Progenitor cell of endocrine pancreas (in vitro differentiated cells): ENCODE measurements at regions not wholly inside any gene's neighbourhood (a gene's known extent, or its start where the extent isn't known, plus 50 kb on each side); places are given as distances from the start of the nearest gene placed in this dataset.

Source experiments
- DNase-seq: peaks from one replicate; pipeline ENCODE4 v3.0.0; 2021; ENCODE audit warnings: low spot score; ENCODE audit not compliant: unreplicated experiment
- H3K27ac Mint-ChIP-seq: 2 replicates; pipeline ENCODE4 v1.8.0; 2021; ENCODE audit warnings: mild to moderate bottlenecking, moderate library complexity, mixed read lengths
- H3K27me3 Mint-ChIP-seq: 2 replicates; pipeline ENCODE4 v1.8.0; 2021; ENCODE audit warnings: mixed read lengths
- H3K36me3 Mint-ChIP-seq: 2 replicates; pipeline ENCODE4 v1.8.0; 2022; ENCODE audit warnings: mixed read lengths; ENCODE audit not compliant: insufficient read depth
- H3K4me1 Mint-ChIP-seq: 2 replicates; pipeline ENCODE4 v1.8.0; 2021; ENCODE audit warnings: low read depth, mixed read lengths
- H3K4me3 Mint-ChIP-seq: 2 replicates; pipeline ENCODE4 v1.8.0; 2021; ENCODE audit warnings: low read depth, mild to moderate bottlenecking, moderate library complexity, mixed read lengths
- H3K9me3 Mint-ChIP-seq: 2 replicates; pipeline ENCODE4 v1.8.0; 2021; ENCODE audit warnings: low read depth, mixed read lengths
- TF ChIP-seq, protein P1 (sequence below): fragments of 200-600 bp; sonication (generic); IDR thresholded peaks from one replicate; pipeline ENCODE4 v1.5.0; 2021; ENCODE audit warnings: antibody characterized with exemption, mild to moderate bottlenecking; ENCODE audit not compliant: unreplicated experiment

DNA sequence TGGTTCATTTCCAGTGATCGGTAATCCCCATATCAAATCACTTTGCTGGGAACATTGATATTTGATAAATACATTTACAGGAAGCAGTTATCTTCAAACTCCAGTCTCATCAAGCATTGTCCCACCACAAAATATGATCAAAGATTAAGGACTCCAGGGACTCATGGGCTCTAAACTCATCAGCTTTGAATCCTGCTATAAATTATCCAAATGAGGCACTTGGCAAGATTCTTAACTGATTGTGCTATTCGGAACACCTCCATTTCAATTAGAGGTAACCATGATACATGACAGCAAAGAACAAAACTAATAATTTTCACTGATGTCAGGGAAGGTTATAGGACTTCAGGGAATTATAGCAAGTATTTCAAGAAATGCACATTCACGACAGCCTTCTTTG lies 1088.1 kb upstream of the PIK3C3 start:
- Mint-ChIP-seq H3K27me3 (no peaks in the 10 kb centered on the region), H3K36me3 (no peaks in the 10 kb centered on the region), H3K4me1 (no peaks in the 10 kb centered on the region), H3K4me3 (no peak overlapping the region), H3K27ac (no peak overlapping the region), H3K9me3 (no peaks in the 10 kb centered on the region)
- DNase-seq: no peak
- TF ChIP-seq, protein P1, sequence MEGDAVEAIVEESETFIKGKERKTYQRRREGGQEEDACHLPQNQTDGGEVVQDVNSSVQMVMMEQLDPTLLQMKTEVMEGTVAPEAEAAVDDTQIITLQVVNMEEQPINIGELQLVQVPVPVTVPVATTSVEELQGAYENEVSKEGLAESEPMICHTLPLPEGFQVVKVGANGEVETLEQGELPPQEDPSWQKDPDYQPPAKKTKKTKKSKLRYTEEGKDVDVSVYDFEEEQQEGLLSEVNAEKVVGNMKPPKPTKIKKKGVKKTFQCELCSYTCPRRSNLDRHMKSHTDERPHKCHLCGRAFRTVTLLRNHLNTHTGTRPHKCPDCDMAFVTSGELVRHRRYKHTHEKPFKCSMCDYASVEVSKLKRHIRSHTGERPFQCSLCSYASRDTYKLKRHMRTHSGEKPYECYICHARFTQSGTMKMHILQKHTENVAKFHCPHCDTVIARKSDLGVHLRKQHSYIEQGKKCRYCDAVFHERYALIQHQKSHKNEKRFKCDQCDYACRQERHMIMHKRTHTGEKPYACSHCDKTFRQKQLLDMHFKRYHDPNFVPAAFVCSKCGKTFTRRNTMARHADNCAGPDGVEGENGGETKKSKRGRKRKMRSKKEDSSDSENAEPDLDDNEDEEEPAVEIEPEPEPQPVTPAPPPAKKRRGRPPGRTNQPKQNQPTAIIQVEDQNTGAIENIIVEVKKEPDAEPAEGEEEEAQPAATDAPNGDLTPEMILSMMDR: no peak

DNA sequence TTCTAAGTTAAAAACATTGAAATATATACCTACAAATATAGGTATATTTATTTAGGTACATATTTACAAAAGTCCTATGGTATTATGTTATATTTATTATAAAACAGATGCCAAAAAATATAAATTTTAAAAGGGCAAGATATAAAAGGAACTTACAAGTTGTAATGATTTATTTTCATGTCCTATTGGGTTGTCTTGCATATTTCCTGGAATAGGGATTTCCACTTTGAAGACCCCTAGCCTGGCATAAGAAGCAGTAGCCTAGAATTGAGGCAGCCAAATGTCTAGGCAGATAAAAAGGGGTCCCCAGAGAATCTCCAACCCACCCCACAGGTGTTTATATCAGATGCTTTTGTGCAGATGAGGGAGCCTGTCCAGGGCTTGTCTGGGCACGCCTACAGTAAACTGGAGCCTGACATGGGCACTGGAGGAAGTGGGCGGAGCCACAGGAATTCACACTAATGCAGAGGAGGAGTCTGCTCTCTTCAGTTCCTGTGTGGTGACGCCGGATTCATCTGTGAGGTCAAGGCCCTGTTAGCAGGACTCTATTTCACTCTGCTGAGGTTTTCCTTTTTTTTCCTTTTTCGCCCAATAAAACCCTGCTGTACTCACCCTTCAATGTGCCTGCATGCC lies 1088.9 kb upstream of the PIK3C3 start:
- DNase-seq: no peak
- Mint-ChIP-seq H3K4me3 (no peak overlapping the region), H3K36me3 (no peaks in the 10 kb centered on the region), H3K4me1 (peaks cover 2% of the 10 kb centered on the region), H3K27ac (no peak overlapping the region), H3K9me3 (no peaks in the 10 kb centered on the region), H3K27me3 (no peaks in the 10 kb centered on the region)
- TF ChIP-seq, protein P1: no peak

DNA sequence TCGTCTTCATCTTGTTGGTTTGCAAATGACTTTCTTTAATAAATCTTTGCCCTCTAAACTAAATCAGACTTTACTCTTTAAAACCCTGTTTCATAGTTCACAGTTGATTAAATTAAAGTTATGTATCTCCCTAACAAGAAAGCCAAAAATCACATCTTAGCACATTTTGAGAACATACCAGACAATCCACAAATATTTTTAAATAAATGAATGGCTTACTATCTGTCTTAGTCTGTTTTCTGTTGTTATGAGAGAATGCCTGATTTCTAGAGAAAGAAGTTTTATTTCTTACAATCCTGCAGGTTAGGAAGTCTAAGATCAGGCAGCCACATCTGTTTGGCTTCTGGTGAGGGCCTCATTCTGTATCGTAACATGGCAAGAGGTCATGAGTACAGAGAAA lies 1090.2 kb upstream of the PIK3C3 start:
- Mint-ChIP-seq H3K9me3 (no peaks in the 10 kb centered on the region), H3K4me1 (peaks cover 2% of the 10 kb centered on the region), H3K4me3 (no peak overlapping the region), H3K27me3 (no peaks in the 10 kb centered on the region), H3K36me3 (no peaks in the 10 kb centered on the region), H3K27ac (no peak overlapping the region)
- TF ChIP-seq, protein P1: no peak
- DNase-seq: no peak

DNA sequence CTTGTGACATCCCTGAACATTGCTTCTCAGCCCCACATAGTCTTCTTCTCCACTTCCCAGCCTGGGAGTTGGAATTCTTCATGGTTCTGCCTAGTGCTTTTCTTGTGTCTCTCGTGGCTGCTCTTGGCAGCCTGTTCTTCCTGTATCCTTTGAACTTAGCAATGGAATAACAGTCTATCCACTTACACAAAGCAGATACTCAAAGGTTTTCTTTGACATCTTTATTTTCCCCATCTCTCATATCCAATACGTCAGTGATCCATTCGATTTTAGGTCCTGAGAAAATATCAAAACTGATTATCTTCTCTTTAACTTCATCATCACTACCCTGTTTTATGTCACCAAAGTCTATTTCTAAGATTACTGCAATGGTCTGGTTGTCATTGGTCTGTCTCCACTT lies 1091.2 kb upstream of the PIK3C3 start:
- H3K4me3 Mint-ChIP-seq: no peak overlapping the region
- no peak for DNase-seq
- no peaks in the 10 kb centered on the region for H3K9me3 Mint-ChIP-seq
- no peaks in the 10 kb centered on the region for H3K27me3 Mint-ChIP-seq
- H3K36me3 Mint-ChIP-seq: no peaks in the 10 kb centered on the region
- TF ChIP-seq, protein P1: no peak
- peaks cover 2% of the 10 kb centered on the region for H3K4me1 Mint-ChIP-seq
- no peak overlapping the region for H3K27ac Mint-ChIP-seq

DNA sequence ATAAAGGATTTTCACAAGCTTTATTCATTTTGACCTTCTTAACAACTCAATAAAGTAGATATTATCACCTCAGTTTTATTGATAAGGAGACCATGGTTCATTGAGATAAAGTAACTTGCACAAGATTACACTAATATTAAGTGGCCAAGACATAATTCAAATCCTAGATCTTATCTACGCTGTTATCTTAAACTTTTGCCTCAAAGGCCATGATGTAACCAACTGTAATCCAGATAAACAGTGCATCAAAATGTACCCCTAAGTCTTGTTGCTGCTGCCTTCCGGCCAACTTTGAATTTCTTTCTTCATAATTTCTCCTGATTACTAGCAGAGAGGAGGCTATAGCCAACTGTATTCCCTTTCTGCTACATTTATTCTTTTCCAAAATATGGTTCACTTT lies 1094.8 kb upstream of the PIK3C3 start:
- TF ChIP-seq, protein P1: no peak
- Mint-ChIP-seq H3K4me1 (peaks cover 6% of the 10 kb centered on the region), H3K4me3 (no peak overlapping the region), H3K27me3 (no peaks in the 10 kb centered on the region), H3K36me3 (no peaks in the 10 kb centered on the region), H3K9me3 (no peaks in the 10 kb centered on the region), H3K27ac (no peak overlapping the region)
- DNase-seq: no peak
